K562 (cell line): ENCODE measurements at regions not wholly inside any gene's neighbourhood (a gene's known extent, or its start where the extent isn't known, plus 50 kb on each side); places are given as distances from the start of the nearest gene placed in this dataset.

Source experiments
- ATAC-seq: fragments of 200-7000 bp; cut with Tn5 transposase; 3 replicates; pipeline ENCODE4 v1.9.1; 2020; ENCODE audit warnings: moderate library complexity
- BruUV-seq: library from RNA; stranded (reverse); fragments of 400-500 nt; replicated peaks from 2 replicates; lab custom pipeline; 2021; lab: Mats Ljungman, UMichigan
- CTCF ChIA-PET: fragments of 300-600 bp; formaldehyde crosslinking; extraction: SDS; loops from one replicate; lab custom pipeline; 2021; ENCODE audit warnings: low intra/inter-chr PET ratio; lab: Yijun Ruan, JAX
- POLR2A ChIA-PET: fragments of 300-600, 350-650 bp; sonication (Branson Sonifier 250); formaldehyde crosslinking; extraction: SDS; loops from one replicate; lab custom pipeline; 2021; ENCODE audit warnings: antibody characterized with exemption, inconsistent platforms; lab: Yijun Ruan, JAX
- DNase-seq, 4 experiments: peaks; one replicate each; pipeline versions ENCODE4 v3.0.0 to v3.0.0-alpha.2; 2011 to 2018; ENCODE audit warnings: low spot score in 3 of 4, mixed read lengths in 3 of 4; ENCODE audit errors: extremely low read depth in 1 of 4
- FAIRE-seq: peaks from 2 replicates; lab custom pipeline; 2011; peaks lifted over from hg19 to GRCh38; lab: Jason Lieb, UNC
- H2AFZ ChIP-seq: 2 replicates; pipeline ENCODE4 v1.6.0; 2011; ENCODE audit warnings: low read depth, low read length, control low read depth, inconsistent platforms
- H3K27ac ChIP-seq: fragments of 200-600 bp; 3 replicates; pipeline ENCODE4 v1.8.0; 2011; ENCODE audit warnings: low read depth, mild to moderate bottlenecking, control low read depth, inconsistent platforms, low read length, moderate library complexity, mixed read lengths; ENCODE audit errors: extremely low read depth
- H3K27me3 ChIP-seq, 2 experiments: fragments of 300-600 bp in 1 of 2; 2 replicates in 1 of 2; 3 replicates in 1 of 2; pipeline versions ENCODE4 v1.6.0 to v1.8.0; 2011; ENCODE audit warnings: inconsistent platforms in 2 of 2, low read length in 2 of 2, mild to moderate bottlenecking in 1 of 2, mixed read lengths in 1 of 2, moderate library complexity in 1 of 2; ENCODE audit not compliant: control insufficient read depth in 2 of 2, insufficient read depth in 2 of 2
- H3K36me3 ChIP-seq: fragments of 300-600 bp; 3 replicates; pipeline ENCODE4 v1.8.0; 2011; ENCODE audit warnings: mild to moderate bottlenecking, low read length, inconsistent platforms; ENCODE audit not compliant: control insufficient read depth, insufficient read depth
- H3K4me1 ChIP-seq, 2 experiments: fragments of 200-600 bp in 1 of 2; replicated peaks in 1 of 2; 2 replicates in 1 of 2; 3 replicates in 1 of 2; pipeline versions ENCODE4 v1.5.1 to v1.8.0; 2011; ENCODE audit warnings: inconsistent platforms in 2 of 2, low read length in 2 of 2, mild to moderate bottlenecking in 1 of 2, mixed read lengths in 1 of 2, moderate library complexity in 1 of 2; ENCODE audit not compliant: control insufficient read depth in 2 of 2, insufficient read depth in 2 of 2
- H3K4me2 ChIP-seq: 2 replicates; pipeline ENCODE4 v1.6.1; 2011; ENCODE audit warnings: low read length, control low read depth, inconsistent platforms, mixed read lengths; ENCODE audit not compliant: insufficient read depth
- H3K4me3 ChIP-seq: fragments of 200-600 bp; sonication (generic), shearing (Covaris generic); 2 replicates; pipeline ENCODE4 v1.5.1; 2016; ENCODE audit warnings: control low read depth, inconsistent platforms
- H3K79me2 ChIP-seq: fragments of 200-600 bp; 3 replicates; pipeline ENCODE4 v1.8.0; 2011; ENCODE audit warnings: low read length, inconsistent platforms; ENCODE audit not compliant: control insufficient read depth, insufficient read depth
- H3K9ac ChIP-seq, 2 experiments: 2 replicates each; pipeline versions ENCODE4 v1.6.0 to v1.6.1; 2011; ENCODE audit warnings: low read depth in 2 of 2, low read length in 2 of 2, control low read depth in 1 of 2, inconsistent platforms in 1 of 2, mild to moderate bottlenecking in 1 of 2, mixed read lengths in 1 of 2; ENCODE audit not compliant: insufficient read depth in 1 of 2
- H3K9me1 ChIP-seq: one replicate; pipeline ENCODE4 v1.6.0; 2011; ENCODE audit warnings: inconsistent platforms, mild to moderate bottlenecking, low read length, moderate library complexity; ENCODE audit not compliant: control insufficient read depth, insufficient read depth
- H3K9me3 ChIP-seq: replicated peaks from 2 replicates; pipeline ENCODE4 v1.5.1; 2011; ENCODE audit warnings: low read depth, low read length, inconsistent platforms; ENCODE audit not compliant: control insufficient read depth, insufficient read depth
- H4K20me1 ChIP-seq: replicated peaks from 2 replicates; pipeline ENCODE4 v1.6.1; 2011; ENCODE audit warnings: low read length, inconsistent platforms, mixed read lengths; ENCODE audit not compliant: control insufficient read depth, insufficient read depth
- CBX2 ChIP-seq: fragments of 200-600 bp; sonication (generic); IDR thresholded peaks from one replicate; pipeline ENCODE4 v1.6.1; 2012; ENCODE audit warnings: mild to moderate bottlenecking, low read length, inconsistent platforms; ENCODE audit not compliant: insufficient read depth, poor library complexity, severe bottlenecking
- HNRNPH1 ChIP-seq: fragments of 200-400 bp; formaldehyde crosslinking; optimal IDR thresholded peaks from 2 replicates; pipeline ENCODE3; 2017; ENCODE audit warnings: low read depth, mild to moderate bottlenecking, low read length, moderate library complexity
- RBBP5 ChIP-seq: fragments of 200-600 bp; sonication (generic); IDR thresholded peaks from 2 replicates; pipeline ENCODE4 v1.6.1; 2012; ENCODE audit warnings: borderline replicate concordance, mild to moderate bottlenecking, low read length, control low read depth, inconsistent platforms; ENCODE audit not compliant: insufficient read depth, poor library complexity, severe bottlenecking
- TAF9B ChIP-seq: fragments of 450-650 bp; IDR thresholded peaks from 2 replicates; pipeline ENCODE4 v1.6.1; 2018; ENCODE audit warnings: mild to moderate bottlenecking; ENCODE audit not compliant: partially characterized antibody
- U2AF2 ChIP-seq: fragments of 200-400 bp; formaldehyde crosslinking; optimal IDR thresholded peaks from 2 replicates; pipeline ENCODE3; 2017; ENCODE audit warnings: low read depth, mild to moderate bottlenecking, low read length
- ZNF311 ChIP-seq: fragments of 250-450 bp; sonication (Bioruptor Pico); IDR thresholded peaks from 2 replicates; pipeline ENCODE4 v1.4.0; 2020; ENCODE audit warnings: mild to moderate bottlenecking, moderate library complexity
- ZNF644 ChIP-seq: fragments of 200-800 bp; sonication (Bioruptor generic); IDR thresholded peaks from 2 replicates; pipeline ENCODE4 v1.6.1; 2016; ENCODE audit warnings: low read depth, missing genetic modification characterization, missing compliant biosample characterization
- ZNF655 ChIP-seq: fragments of 250-450 bp; sonication (Bioruptor Pico); IDR thresholded peaks from 2 replicates; pipeline ENCODE4 v1.5.0; 2021
- WGBS: fragments of 100-300 bp; shearing (Covaris generic); methylation state at CpG from one replicate; pipeline ENCODE4 v1.1.6; 2016; ENCODE audit warnings: low coverage, mixed read lengths; ENCODE audit not compliant: insufficient coverage; ENCODE audit errors: missing lambda C conversion rate; 5-methylcytosine and 5-hydroxymethylcytosine counted together
- in situ Hi-C: fragments of 300-500 bp; cut with MboI; formaldehyde crosslinking; loops from 4 replicates; pipeline ENCODE4 v1.15.0; 2018; ENCODE audit warnings: inconsistent platforms, mixed read lengths
- intact Hi-C: fragments of 100-400 bp; cut with micrococcal nuclease; formaldehyde crosslinking; loops from 2 replicates; pipeline ENCODE4 v1.14.2; 2022
- TF ChIP-seq, protein P1 (sequence below), 2 experiments: fragments of 450-650 bp; IDR thresholded peaks; 2 replicates each; pipeline ENCODE4 v1.6.1; 2016; ENCODE audit warnings: mild to moderate bottlenecking in 2 of 2, borderline replicate concordance in 1 of 2, low read depth in 1 of 2, moderate library complexity in 1 of 2
- TF ChIP-seq, protein P2 (sequence below): sonication (generic); formaldehyde crosslinking; IDR thresholded peaks from 2 replicates; pipeline ENCODE4 v1.8.0; 2022; ENCODE audit warnings: missing genetic modification reagents, mild to moderate bottlenecking, moderate library complexity, borderline replicate concordance

- H3K9ac ChIP-seq: no peak overlapping the region
- H3K4me3 ChIP-seq: no peak overlapping the region
- ChIA-PET CTCF (no interaction called here), POLR2A (interaction anchor here (0.7 kb wide), 1 partner anchor 75 kb away, joined by 4 read pairs; no protein-coding TSS in a partner anchor)
- no peaks in the 10 kb centered on the region for H3K9me3 ChIP-seq
- H4K20me1 ChIP-seq: no peaks in the 10 kb centered on the region
- in situ Hi-C loops (no loop called here), intact Hi-C loops (no loop called here)
- no peaks in the 10 kb centered on the region for H3K36me3 ChIP-seq
- DNase-seq: no peak
- ATAC-seq: no peak
- BruUV-seq: no TSS peak
- H3K79me2 ChIP-seq: no peaks in the 10 kb centered on the region
- no peaks in the 10 kb centered on the region for H3K4me1 ChIP-seq
- 0% methylated on average over 1 of the region's 3 CpGs for WGBS
- no peak overlapping the region for H3K4me2 ChIP-seq
- FAIRE-seq: no peak
- H2AFZ ChIP-seq: no peak overlapping the region
- no peaks in the 10 kb centered on the region for H3K9me1 ChIP-seq
- H3K27me3 ChIP-seq: no peaks in the 10 kb centered on the region; a peak in 1 of 5 replicates
- no peak overlapping the region for H3K27ac ChIP-seq
- TF ChIP-seq, protein P1, sequence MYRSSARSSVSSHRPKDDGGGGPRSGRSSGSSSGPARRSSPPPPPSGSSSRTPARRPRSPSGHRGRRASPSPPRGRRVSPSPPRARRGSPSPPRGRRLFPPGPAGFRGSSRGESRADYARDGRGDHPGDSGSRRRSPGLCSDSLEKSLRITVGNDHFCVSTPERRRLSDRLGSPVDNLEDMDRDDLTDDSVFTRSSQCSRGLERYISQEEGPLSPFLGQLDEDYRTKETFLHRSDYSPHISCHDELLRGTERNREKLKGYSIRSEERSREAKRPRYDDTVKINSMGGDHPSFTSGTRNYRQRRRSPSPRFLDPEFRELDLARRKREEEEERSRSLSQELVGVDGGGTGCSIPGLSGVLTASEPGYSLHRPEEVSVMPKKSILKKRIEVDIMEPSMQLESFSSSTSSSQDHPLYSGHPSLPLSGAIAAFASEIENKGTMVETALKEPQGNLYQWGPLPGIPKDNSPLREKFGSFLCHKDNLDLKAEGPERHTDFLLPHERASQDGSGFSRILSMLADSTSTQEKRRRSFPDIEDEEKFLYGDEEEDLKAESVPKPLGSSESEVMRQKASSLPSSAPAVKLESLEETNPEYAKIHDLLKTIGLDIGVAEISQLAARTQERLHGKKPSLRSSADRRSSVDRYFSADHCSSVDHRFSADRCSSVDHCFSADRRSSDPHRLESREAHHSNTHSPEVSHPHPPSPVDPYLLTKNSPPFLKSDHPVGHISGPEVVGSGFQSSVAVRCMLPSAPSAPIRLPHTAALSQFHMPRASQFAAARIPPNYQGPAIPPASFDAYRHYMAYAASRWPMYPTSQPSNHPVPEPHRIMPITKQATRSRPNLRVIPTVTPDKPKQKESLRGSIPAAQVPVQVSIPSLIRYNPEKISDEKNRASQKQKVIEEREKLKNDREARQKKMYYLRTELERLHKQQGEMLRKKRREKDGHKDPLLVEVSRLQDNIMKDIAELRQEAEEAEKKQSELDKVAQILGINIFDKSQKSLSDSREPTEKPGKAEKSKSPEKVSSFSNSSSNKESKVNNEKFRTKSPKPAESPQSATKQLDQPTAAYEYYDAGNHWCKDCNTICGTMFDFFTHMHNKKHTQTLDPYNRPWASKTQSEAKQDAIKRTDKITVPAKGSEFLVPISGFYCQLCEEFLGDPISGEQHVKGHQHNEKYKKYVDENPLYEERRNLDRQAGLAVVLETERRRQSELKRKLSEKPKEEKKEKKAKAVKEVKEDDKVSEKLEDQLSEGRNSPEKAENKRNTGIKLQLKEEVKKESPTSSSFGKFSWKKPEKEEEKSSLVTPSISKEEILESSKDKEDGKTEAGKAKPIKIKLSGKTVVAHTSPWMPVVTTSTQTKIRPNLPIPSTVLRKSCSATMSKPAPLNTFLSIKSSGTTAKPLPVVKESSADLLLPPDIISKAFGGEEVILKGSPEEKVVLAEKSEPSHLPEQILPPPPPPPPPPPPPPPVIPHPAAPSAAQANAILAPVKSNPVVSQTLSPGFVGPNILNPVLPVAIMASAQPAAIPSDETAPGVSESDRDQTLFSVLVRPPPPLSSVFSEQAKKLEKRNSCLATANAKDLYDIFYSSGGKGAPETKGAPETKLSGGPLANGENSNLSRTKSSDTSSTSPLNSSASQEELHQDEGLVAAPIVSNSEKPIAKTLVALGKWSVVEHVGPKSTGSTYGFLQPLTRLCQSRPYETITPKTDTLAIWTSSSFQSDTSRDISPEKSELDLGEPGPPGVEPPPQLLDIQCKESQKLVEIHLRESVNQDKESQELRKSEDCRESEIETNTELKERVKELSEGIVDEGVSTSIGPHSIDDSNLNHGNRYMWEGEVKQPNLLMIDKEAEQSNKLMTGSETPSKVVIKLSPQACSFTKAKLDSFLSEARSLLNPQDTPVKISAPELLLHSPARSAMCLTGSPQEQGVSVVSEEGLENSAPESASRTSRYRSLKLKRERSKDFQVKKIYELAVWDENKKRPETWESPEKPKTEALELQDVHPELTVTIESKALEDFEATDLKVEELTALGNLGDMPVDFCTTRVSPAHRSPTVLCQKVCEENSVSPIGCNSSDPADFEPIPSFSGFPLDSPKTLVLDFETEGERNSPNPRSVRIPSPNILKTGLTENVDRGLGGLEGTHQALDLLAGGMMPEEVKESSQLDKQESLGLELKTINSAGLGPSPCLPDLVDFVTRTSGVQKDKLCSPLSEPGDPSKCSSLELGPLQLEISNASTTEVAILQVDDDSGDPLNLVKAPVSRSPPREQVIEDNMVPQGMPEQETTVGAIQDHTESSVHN (IDR thresholded peaks at IDR 0.05; ENCODE audit: borderline replicate concordance in 1 of 2, low read depth in 1 of 2): no peak
- no peak for TF ChIP-seq ZNF311 (CRISPR knock-in tag)
- no peak for TF ChIP-seq U2AF2
- TF ChIP-seq ZNF644 (tag): no peak
- TF ChIP-seq ZNF655: no peak
- TF ChIP-seq, protein P2, sequence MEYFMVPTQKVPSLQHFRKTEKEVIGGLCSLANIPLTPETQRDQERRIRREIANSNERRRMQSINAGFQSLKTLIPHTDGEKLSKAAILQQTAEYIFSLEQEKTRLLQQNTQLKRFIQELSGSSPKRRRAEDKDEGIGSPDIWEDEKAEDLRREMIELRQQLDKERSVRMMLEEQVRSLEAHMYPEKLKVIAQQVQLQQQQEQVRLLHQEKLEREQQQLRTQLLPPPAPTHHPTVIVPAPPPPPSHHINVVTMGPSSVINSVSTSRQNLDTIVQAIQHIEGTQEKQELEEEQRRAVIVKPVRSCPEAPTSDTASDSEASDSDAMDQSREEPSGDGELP (CRISPR knock-in tag): no peak
- no peak for TF ChIP-seq CBX2
- TF ChIP-seq HNRNPH1: no peak
- TF ChIP-seq RBBP5: no peak
- TF ChIP-seq TAF9B: no peak
These were observed 491.3 kb downstream of the GLRX3 start for GRCh38 chr10:130627346-130628045.
